NCI-H748 (cell line): ENCODE measurements at regions not wholly inside any gene's neighbourhood (a gene's known extent, or its start where the extent isn't known, plus 50 kb on each side); places are given as distances from the start of the nearest gene placed in this dataset.
"Not testable (repeated sequence)": the region's sequence is repeated elsewhere in the genome, so short reads cannot be mapped to it uniquely, and the experiment has no call there.

Source experiments
- DNase-seq: peaks from one replicate; lab custom pipeline; 2025; ENCODE audit not compliant: unreplicated experiment; lab: John Stamatoyannopoulos, UW

DNA sequence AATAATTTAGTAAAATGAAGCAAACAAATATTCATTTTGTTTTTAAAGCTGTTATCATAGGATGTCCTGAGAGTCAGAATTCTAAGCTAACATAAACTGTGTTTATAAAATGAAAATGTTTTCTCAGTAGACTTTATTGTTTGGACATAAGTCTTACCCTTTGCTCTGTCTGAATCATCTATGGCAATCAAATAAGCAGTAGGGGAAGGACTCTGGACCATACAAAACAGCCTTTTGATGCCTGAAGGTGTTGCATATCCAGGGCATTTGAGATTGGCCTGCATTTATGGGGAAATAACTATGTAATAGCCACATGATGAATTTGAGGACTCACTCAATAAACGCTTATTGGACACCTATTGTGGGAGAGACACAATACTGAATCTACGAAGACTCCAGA is 123.0 kb upstream of the ATP5MC3 start:
- DNase-seq = no peak

GRCh38 chr2:175293776-175294175 is 112.3 kb upstream of the ATP5MC3 start:
- DNase-seq = no peak

DNA sequence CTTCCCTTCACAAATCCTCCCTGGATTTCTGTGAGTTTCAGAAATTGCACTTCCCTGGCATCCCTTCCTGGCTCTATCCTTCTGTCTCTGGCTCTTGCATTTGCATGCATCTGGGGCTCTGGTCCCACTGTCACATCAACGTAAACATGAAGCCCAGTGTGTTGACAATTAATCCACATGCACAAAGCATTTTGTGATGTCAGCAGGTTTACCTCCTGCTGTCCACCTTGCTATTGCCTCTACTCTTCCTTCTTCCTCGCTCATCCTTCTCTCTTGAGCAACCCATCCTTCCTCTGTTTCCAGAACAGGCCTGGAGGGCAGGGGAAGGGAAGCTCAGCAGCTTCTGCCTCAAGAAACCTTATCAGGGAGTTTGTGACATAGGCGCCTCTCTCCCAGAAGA is 111.7 kb upstream of the ATP5MC3 start:
- DNase-seq = no peak

GRCh38 chr2:175282886-175283285 is 101.4 kb upstream of the ATP5MC3 start:
- DNase-seq = no peak

DNA sequence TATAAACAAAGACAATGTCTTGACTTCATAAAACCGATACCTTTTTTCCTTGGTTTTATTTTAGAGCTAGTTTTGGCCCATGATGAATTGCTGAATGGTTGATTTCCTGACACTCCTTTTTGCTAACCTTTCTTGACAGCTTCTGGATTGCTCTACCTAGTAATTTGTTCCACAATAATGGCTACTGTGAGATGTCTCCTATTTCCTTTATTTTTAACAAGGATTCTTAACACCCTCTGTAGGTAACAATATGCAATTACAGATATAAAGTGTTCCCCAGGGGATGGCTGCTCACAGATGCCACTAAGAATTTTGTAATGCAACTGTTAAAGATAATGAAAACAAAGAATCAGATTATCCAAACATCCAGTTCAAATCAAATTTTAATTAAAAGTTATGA is 100.8 kb upstream of the ATP5MC3 start:
- peak; percentile 76 for DNase-seq

- no peak for DNase-seq
Observed at GRCh38 chr2:175277772-175278171, 96.3 kb upstream of the ATP5MC3 start.

DNA sequence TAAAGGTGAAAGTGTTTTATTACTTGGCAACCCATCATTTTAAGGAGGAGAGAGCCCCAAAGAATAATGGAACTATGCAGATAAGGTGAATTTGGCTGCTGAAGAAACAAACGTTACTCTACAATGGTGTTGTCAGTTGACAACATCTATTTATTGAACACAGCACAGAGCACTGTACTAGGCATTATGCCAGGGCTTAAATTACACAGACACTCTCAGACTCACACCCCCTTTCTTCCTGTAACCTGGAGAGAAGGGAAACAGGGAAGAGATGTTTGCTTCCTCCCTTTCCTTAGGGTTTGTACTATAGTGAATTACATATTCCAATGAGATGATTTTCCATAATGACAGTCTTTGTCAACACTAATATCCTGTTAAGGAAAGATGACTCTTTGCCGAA is 94.0 kb upstream of the ATP5MC3 start:
- DNase-seq = peak; percentile 61

- no peak for DNase-seq
Observed at GRCh38 chr2:175259164-175259563, 77.7 kb upstream of the ATP5MC3 start.

DNA sequence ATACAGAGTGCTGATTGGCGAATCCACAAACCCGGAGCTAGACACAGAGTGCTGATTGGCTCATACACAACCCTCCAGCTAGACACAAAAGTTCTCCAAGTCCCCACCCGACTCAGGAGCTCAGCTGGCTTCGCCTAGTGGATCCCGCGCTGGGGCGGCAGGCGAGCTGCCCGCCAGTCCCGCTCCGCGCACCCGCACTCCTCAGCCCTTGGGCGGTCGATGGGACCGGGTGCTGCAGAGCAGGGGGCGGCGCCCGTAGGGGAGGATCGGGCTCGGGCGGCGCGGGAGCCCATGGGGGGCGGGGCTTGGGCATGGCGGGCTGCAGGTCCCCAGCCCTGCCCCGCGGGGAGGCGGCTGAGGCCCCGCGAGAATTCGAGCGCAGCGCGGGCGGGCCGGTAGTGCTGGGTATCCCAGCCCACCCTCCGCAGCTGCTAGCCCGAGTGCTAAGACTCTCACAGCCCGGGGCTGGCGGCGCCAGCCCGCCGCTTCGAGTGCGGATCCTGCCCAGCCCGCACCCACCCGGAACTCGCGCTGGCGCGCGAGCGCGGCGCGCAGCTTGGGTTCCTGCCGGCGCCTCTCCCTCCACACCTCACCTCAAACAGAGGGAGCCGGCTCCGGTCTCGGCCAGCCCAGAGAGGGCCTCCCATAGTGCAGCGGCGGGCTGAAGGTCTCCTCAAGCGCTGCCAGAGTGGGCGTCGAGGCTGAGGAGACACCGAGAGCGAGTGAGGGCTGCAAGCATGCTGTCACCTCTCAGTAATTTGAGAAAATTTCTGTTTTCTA is 75.5 kb upstream of the ATP5MC3 start:
- DNase-seq = no peak

- not testable (repeated sequence) for DNase-seq
Observed at GRCh38 chr2:175256391-175256790, 74.9 kb upstream of the ATP5MC3 start.

DNA sequence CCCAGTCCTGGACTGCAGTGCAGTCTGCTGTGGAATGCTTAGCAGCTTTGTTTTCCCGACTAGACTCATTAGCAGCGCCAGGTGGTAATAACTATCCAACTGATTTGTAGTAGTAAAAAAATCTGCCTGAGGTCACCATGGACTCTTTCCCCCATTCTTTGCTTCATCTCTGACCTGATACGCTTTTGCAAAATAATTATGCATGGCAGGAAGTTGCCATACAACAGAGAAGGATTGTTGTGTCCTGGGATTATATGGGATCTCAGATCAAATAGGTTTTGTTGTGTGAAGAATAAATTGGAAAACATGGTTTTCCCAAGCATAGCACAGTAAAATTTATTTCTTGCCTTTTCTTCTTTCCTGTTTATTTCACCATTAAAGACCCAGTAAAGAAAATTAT is 72.4 kb upstream of the ATP5MC3 start:
- DNase-seq = no peak

DNA sequence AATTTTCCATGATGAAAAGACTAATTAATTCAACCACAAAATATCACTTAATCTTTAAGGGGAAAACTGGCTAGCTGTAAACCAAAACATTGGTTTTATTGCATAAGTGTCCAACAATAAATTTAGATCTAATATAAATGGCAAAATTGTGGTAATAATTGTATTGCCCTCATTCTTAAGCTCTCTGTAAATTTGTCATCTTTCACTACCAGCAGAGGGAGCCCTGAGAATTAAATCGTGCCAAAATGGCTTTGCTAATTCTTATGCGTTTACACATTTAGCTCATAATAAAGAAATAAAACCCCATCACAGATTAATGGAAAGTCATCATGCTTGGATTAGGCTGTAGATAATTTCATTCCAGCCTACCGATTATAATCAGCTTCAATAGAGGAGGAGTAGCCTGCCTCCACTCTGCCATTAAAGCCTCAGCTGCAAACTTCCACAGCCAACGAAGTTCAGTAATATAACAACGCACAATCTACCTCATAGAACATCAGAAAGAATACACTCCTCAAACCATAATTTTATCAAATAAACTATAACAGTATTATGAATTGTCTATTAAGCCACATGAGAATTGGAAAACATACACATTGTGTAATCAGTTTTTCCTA is 70.0 kb upstream of the ATP5MC3 start:
- DNase-seq = peak; percentile 69

- DNase-seq = no peak
Observed at GRCh38 chr2:175247159-175247558, 65.6 kb upstream of the ATP5MC3 start.

- DNase-seq = no peak
Observed at GRCh38 chr2:175244697-175245096, 63.2 kb upstream of the ATP5MC3 start.

- no peak for DNase-seq
Observed at GRCh38 chr2:175241691-175242090, 60.2 kb upstream of the ATP5MC3 start.

DNA sequence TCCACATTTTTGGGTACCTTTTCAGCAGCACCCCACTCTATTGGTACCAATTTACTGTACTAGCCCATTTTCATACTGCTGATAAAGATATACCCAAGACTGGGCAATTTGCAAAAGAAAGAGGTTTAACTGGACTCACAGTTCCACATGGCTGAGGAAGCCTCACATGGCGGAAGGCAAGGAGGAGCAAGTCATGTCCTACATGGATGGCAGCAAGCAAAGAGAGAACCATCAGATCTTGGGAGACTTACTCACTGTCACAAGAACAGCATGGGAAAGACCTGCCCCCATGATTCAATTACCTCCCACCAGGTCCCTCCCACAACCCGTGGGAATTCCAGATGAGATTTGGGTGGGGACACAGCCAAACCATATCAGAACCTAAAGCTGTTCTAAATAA is 58.5 kb upstream of the ATP5MC3 start:
- DNase-seq = not testable (repeated sequence)

DNA sequence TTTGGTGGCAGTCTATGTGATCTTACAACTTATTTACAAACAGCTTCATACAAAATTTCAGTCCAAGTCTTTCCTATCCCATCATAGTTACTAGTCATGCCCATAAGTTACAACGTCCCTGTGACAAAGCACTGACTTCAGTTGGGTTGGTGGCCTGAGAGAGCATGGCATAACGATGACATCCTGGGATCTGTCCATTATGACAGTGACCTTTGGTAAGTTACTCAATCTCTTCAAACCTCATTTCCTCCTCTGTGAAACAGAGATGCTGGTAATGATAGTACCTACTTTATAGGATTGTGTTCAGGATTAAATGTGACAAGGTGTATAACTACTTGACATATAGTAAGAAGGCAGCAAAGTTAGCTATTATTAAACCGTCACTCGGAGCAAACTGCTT is 55.4 kb upstream of the ATP5MC3 start:
- no peak for DNase-seq

- DNase-seq = no peak
Observed at GRCh38 chr2:175234650-175235049, 53.1 kb upstream of the ATP5MC3 start.

DNA sequence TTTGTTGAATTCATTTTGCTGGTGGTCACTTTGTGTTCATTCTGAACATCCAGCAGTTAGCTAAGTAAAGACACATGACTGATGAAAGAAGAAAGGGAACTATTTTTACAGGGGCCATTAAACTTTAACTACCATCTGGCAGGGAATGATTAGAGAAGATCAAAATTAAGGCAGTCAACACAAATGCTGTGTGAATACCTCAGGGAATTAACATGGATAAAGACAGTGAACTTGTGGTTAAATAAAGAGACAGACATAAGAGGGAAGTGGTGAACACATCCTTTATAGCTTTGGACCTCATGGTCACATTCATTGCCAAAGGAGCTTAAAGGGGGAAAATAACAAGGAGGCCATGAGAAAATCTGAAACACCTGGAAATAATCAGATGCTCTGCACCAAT is 52.6 kb upstream of the ATP5MC3 start:
- peak; percentile 33 for DNase-seq

GRCh38 chr2:175233135-175233719 is 51.7 kb upstream of the ATP5MC3 start:
- no peak for DNase-seq
